Hepatocyte (in vitro differentiated cells): ENCODE measurements at regions not wholly inside any gene's neighbourhood (a gene's known extent, or its start where the extent isn't known, plus 50 kb on each side); places are given as distances from the start of the nearest gene placed in this dataset.

ENCODE experiments used
- EZH2phosphoT487 ChIP-seq: fragments of 200-600 bp; sonication (generic); IDR thresholded peaks from one replicate; pipeline ENCODE4 v1.6.1; 2018; ENCODE audit warnings: antibody characterized with exemption, mild to moderate bottlenecking, low read depth, moderate library complexity; ENCODE audit not compliant: unreplicated experiment, severe bottlenecking
- TF ChIP-seq, protein P1 (sequence below): fragments of 200-600 bp; sonication (generic); IDR thresholded peaks from 2 replicates; pipeline ENCODE4 v1.5.1; 2016; ENCODE audit warnings: antibody characterized with exemption, mild to moderate bottlenecking; ENCODE audit not compliant: poor library complexity

DNA sequence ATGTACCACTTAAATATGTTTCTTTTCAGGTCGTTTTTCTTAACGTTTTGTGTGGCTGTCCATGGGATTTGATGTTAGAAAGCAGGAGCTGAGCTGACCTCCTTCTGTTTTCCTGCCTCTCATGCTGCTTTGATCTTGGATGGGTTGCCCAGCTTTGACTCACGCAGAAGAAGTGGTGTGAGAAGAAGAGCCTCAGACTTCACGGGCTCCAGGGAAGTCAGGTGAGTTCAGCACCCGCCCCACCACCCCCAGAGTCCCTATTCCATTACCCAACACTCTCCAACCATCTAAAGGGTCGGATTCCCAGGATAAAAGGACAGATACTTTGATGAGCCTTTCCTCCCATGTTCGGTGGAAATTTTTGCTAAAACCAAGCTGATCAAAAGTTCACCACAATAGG lies 373.4 kb downstream of the IRX2 start:
- TF ChIP-seq, protein P1, sequence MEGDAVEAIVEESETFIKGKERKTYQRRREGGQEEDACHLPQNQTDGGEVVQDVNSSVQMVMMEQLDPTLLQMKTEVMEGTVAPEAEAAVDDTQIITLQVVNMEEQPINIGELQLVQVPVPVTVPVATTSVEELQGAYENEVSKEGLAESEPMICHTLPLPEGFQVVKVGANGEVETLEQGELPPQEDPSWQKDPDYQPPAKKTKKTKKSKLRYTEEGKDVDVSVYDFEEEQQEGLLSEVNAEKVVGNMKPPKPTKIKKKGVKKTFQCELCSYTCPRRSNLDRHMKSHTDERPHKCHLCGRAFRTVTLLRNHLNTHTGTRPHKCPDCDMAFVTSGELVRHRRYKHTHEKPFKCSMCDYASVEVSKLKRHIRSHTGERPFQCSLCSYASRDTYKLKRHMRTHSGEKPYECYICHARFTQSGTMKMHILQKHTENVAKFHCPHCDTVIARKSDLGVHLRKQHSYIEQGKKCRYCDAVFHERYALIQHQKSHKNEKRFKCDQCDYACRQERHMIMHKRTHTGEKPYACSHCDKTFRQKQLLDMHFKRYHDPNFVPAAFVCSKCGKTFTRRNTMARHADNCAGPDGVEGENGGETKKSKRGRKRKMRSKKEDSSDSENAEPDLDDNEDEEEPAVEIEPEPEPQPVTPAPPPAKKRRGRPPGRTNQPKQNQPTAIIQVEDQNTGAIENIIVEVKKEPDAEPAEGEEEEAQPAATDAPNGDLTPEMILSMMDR, result no peak
- no peak for TF ChIP-seq EZH2phosphoT487
